Neural cell (in vitro differentiated cells): ENCODE measurements at regions not wholly inside any gene's neighbourhood (a gene's known extent, or its start where the extent isn't known, plus 50 kb on each side); places are given as distances from the start of the nearest gene placed in this dataset.

ENCODE experiments used
- H2AFZ ChIP-seq: fragments of 200-600, 300-800 bp; sonication (generic), shearing (Covaris generic); 2 replicates; pipeline ENCODE4 v1.6.0; 2014; ENCODE audit warnings: low read depth, mild to moderate bottlenecking, antibody characterized with exemption, low read length, moderate library complexity
- H3F3A ChIP-seq: fragments of 200-600 bp; shearing (Covaris generic); 2 replicates; pipeline ENCODE4 v1.6.1; 2016; ENCODE audit warnings: mild to moderate bottlenecking, moderate library complexity, mixed read lengths, antibody characterized with exemption, low read length; ENCODE audit not compliant: insufficient read depth, poor library complexity, severe bottlenecking
- H3K27ac ChIP-seq: fragments of 200-600, 300-800 bp; sonication (generic), shearing (Covaris generic); 2 replicates; pipeline ENCODE4 v1.5.1; 2014; ENCODE audit warnings: mild to moderate bottlenecking, low read length, moderate library complexity
- H3K27me3 ChIP-seq: fragments of 300-800, 200-600 bp; sonication (generic), shearing (Covaris generic); 2 replicates; pipeline ENCODE4 v1.6.0; 2014; ENCODE audit warnings: mild to moderate bottlenecking, low read depth, low read length, moderate library complexity; ENCODE audit not compliant: insufficient read depth
- H3K36me3 ChIP-seq: fragments of 300-800, 200-600 bp; sonication (generic), shearing (Covaris generic); 2 replicates; pipeline ENCODE4 v1.5.1; 2014; ENCODE audit warnings: mild to moderate bottlenecking, antibody characterized with exemption, low read length, moderate library complexity; ENCODE audit not compliant: insufficient read depth
- H3K4me2 ChIP-seq: fragments of 300-800, 200-600 bp; sonication (generic), shearing (Covaris generic); 2 replicates; pipeline ENCODE4 v1.6.0; 2014; ENCODE audit warnings: mild to moderate bottlenecking, low read length
- H3K4me3 ChIP-seq: fragments of 300-800, 200-600 bp; sonication (generic), shearing (Covaris generic); 2 replicates; pipeline ENCODE4 v1.5.1; 2014; ENCODE audit warnings: mild to moderate bottlenecking, low read length, moderate library complexity
- H3K79me2 ChIP-seq: fragments of 200-600 bp; shearing (Covaris generic); replicated peaks from 2 replicates; pipeline ENCODE4 v1.6.0; 2014; ENCODE audit warnings: mild to moderate bottlenecking, low read length, moderate library complexity; ENCODE audit not compliant: insufficient read depth
- H3K9ac ChIP-seq: fragments of 300-800, 200-600 bp; sonication (generic), shearing (Covaris generic); 2 replicates; pipeline ENCODE4 v1.6.1; 2016; ENCODE audit warnings: mild to moderate bottlenecking, low read length, mixed read lengths
- H3K9me2 ChIP-seq: fragments of 200-600 bp; shearing (Covaris generic); 2 replicates; pipeline ENCODE4 v1.6.1; 2016; ENCODE audit warnings: mild to moderate bottlenecking, low read length, mixed read lengths; ENCODE audit not compliant: insufficient read depth
- H3K9me3 ChIP-seq: fragments of 200-600, 300-800 bp; sonication (generic), shearing (Covaris generic); 2 replicates; pipeline ENCODE4 v1.6.1; 2016; ENCODE audit warnings: mild to moderate bottlenecking, mixed run types, low read length, moderate library complexity, mixed read lengths
- H4K20me1 ChIP-seq: fragments of 200-600 bp; shearing (Covaris generic); 2 replicates; pipeline ENCODE4 v1.6.1; 2016; ENCODE audit warnings: mild to moderate bottlenecking, mixed run types; ENCODE audit not compliant: insufficient read depth
- CTCF ChIP-seq: fragments of 450-650 bp; IDR thresholded peaks from 2 replicates; pipeline ENCODE4 v1.5.1; 2014; ENCODE audit warnings: antibody characterized with exemption, mild to moderate bottlenecking, moderate library complexity; ENCODE audit not compliant: poor library complexity, severe bottlenecking
- EP300 ChIP-seq: fragments of 450-650 bp; conservative IDR thresholded peaks from 2 replicates; pipeline ENCODE4 v1.6.1; 2014; ENCODE audit warnings: antibody characterized with exemption, mild to moderate bottlenecking, moderate library complexity; ENCODE audit not compliant: poor library complexity, severe bottlenecking
- EZH2 ChIP-seq: fragments of 200-600, 300-800 bp; shearing (Covaris generic), sonication (generic); IDR thresholded peaks from 2 replicates; pipeline ENCODE4 v1.6.1; 2014; ENCODE audit warnings: antibody characterized with exemption, low read length, borderline replicate concordance, mild to moderate bottlenecking; ENCODE audit not compliant: insufficient read depth, poor library complexity, severe bottlenecking
- MXI1 ChIP-seq: fragments of 450-650 bp; conservative IDR thresholded peaks from 2 replicates; pipeline ENCODE4 v1.6.1; 2014; ENCODE audit warnings: antibody characterized with exemption, mild to moderate bottlenecking; ENCODE audit not compliant: poor library complexity, severe bottlenecking
- POLR2AphosphoS5 ChIP-seq: IDR thresholded peaks from 2 replicates; pipeline ENCODE4 v1.6.1; 2012
- RAD21 ChIP-seq: fragments of 450-650 bp; conservative IDR thresholded peaks from 2 replicates; pipeline ENCODE4 v1.6.1; 2014; ENCODE audit warnings: antibody characterized with exemption, mild to moderate bottlenecking, moderate library complexity
- SMC3 ChIP-seq: fragments of 450-650 bp; conservative IDR thresholded peaks from 2 replicates; pipeline ENCODE4 v1.6.1; 2014; ENCODE audit warnings: antibody characterized with exemption, mild to moderate bottlenecking, moderate library complexity; ENCODE audit not compliant: poor library complexity
- TAF1 ChIP-seq: IDR thresholded peaks from 2 replicates; pipeline ENCODE4 v1.6.1; 2012; ENCODE audit warnings: low read depth
- TF ChIP-seq, protein P1 (sequence below): IDR thresholded peaks from 2 replicates; pipeline ENCODE4 v1.6.1; 2012; ENCODE audit warnings: borderline replicate concordance

GRCh38 chr2:145007093-145007959 lies 487.4 kb upstream of the ZEB2 start:
- Histone ChIP-seq H3K27ac (no peak overlapping the region), H3K79me2 (no peaks in the 10 kb centered on the region)

GRCh38 chr2:145002624-145003023 lies 482.7 kb upstream of the ZEB2 start:
- Histone ChIP-seq H3K9me3 (no peaks in the 10 kb centered on the region), H3K27ac (no peak overlapping the region), H3F3A (no peaks in the 10 kb centered on the region), H3K79me2 (no peaks in the 10 kb centered on the region), H3K4me3 (no peak overlapping the region), H2AFZ (no peak overlapping the region), H3K36me3 (no peaks in the 10 kb centered on the region), H3K4me2 (no peak overlapping the region), H3K27me3 (no peaks in the 10 kb centered on the region), H3K9me2 (no peaks in the 10 kb centered on the region), H3K9ac (no peak overlapping the region), H4K20me1 (no peaks in the 10 kb centered on the region)
- TF ChIP-seq CTCF (no peak), RAD21 (no peak), TAF1 (no peak), MXI1 (no peak), SMC3 (no peak), EZH2 (no peak), POLR2AphosphoS5 (no peak)
- TF ChIP-seq, protein P1, sequence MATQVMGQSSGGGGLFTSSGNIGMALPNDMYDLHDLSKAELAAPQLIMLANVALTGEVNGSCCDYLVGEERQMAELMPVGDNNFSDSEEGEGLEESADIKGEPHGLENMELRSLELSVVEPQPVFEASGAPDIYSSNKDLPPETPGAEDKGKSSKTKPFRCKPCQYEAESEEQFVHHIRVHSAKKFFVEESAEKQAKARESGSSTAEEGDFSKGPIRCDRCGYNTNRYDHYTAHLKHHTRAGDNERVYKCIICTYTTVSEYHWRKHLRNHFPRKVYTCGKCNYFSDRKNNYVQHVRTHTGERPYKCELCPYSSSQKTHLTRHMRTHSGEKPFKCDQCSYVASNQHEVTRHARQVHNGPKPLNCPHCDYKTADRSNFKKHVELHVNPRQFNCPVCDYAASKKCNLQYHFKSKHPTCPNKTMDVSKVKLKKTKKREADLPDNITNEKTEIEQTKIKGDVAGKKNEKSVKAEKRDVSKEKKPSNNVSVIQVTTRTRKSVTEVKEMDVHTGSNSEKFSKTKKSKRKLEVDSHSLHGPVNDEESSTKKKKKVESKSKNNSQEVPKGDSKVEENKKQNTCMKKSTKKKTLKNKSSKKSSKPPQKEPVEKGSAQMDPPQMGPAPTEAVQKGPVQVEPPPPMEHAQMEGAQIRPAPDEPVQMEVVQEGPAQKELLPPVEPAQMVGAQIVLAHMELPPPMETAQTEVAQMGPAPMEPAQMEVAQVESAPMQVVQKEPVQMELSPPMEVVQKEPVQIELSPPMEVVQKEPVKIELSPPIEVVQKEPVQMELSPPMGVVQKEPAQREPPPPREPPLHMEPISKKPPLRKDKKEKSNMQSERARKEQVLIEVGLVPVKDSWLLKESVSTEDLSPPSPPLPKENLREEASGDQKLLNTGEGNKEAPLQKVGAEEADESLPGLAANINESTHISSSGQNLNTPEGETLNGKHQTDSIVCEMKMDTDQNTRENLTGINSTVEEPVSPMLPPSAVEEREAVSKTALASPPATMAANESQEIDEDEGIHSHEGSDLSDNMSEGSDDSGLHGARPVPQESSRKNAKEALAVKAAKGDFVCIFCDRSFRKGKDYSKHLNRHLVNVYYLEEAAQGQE = no peak

More at GRCh38 chr2:145007093-145007959, 487.4 kb upstream of the ZEB2 start:
- H3K9me3 ChIP-seq = no peaks in the 10 kb centered on the region
- TF ChIP-seq MXI1 (no peak), EZH2 (no peak), CTCF (no peak), TAF1 (no peak), SMC3 (no peak), RAD21 (no peak), EP300 (no peak), POLR2AphosphoS5 (no peak)
- TF ChIP-seq, protein P1 = no peak
- no peaks in the 10 kb centered on the region for H3K36me3 ChIP-seq
- no peaks in the 10 kb centered on the region for H3K9me2 ChIP-seq
- no peak overlapping the region for H3K9ac ChIP-seq
- H3K4me2 ChIP-seq = no peak overlapping the region
- H3K27me3 ChIP-seq = no peaks in the 10 kb centered on the region
- H3F3A ChIP-seq = no peaks in the 10 kb centered on the region
- H4K20me1 ChIP-seq = no peaks in the 10 kb centered on the region
- H2AFZ ChIP-seq = no peak overlapping the region
- no peak overlapping the region for H3K4me3 ChIP-seq
